H1 (cell line): ENCODE measurements at regions not wholly inside any gene's neighbourhood (a gene's known extent, or its start where the extent isn't known, plus 50 kb on each side); places are given as distances from the start of the nearest gene placed in this dataset.

Experiments used
- CTCF ChIA-PET: fragments of 300-600 bp; sonication (Branson Sonifier 250); formaldehyde crosslinking; loops from one replicate; lab custom pipeline; 2021; ENCODE audit not compliant: partially characterized antibody; lab: Charles Lee
- POLR2A ChIA-PET: fragments of 300-600 bp; sonication (Branson Sonifier 250); formaldehyde crosslinking; loops from one replicate; lab custom pipeline; 2021; ENCODE audit warnings: inconsistent platforms; ENCODE audit not compliant: partially characterized antibody; lab: Charles Lee
- DNase-seq, 2 experiments: peaks; one replicate each; pipeline versions ENCODE4 v3.0.0 to v3.0.0-alpha.2; 2010 to 2022; ENCODE audit warnings: low spot score in 2 of 2, low read depth in 1 of 2, mixed read lengths in 1 of 2
- FAIRE-seq: peaks from 2 replicates; lab custom pipeline; 2011; peaks lifted over from hg19 to GRCh38; lab: Jason Lieb, UNC
- H2AFZ ChIP-seq: 2 replicates; pipeline ENCODE4 v1.8.1; 2012; ENCODE audit warnings: low read length, inconsistent platforms
- H2AK5ac ChIP-seq: 2 replicates; pipeline ENCODE4 v1.6.1; 2013; ENCODE audit warnings: low read depth, low read length
- H2BK120ac ChIP-seq: replicated peaks from 2 replicates; pipeline ENCODE3; 2013; ENCODE audit warnings: low read depth, low read length, inconsistent platforms
- H2BK12ac ChIP-seq: 2 replicates; pipeline ENCODE4 v1.6.1; 2013; ENCODE audit warnings: low read depth, low read length
- H2BK15ac ChIP-seq: 2 replicates; pipeline ENCODE4 v1.6.1; 2013; ENCODE audit warnings: low read length
- H2BK20ac ChIP-seq: 2 replicates; pipeline ENCODE4 v1.6.1; 2013; ENCODE audit warnings: low read length
- H2BK5ac ChIP-seq: 2 replicates; pipeline ENCODE4 v1.6.1; 2013; ENCODE audit warnings: low read depth, low read length
- H3K14ac ChIP-seq: 2 replicates; pipeline ENCODE4 v1.6.1; 2013; ENCODE audit warnings: inconsistent platforms; ENCODE audit not compliant: insufficient read length
- H3K18ac ChIP-seq: 2 replicates; pipeline ENCODE4 v1.6.1; 2013; ENCODE audit warnings: low read length; ENCODE audit errors: extremely low read depth
- H3K23ac ChIP-seq: 2 replicates; pipeline ENCODE4 v1.6.1; 2013; ENCODE audit warnings: inconsistent platforms; ENCODE audit not compliant: insufficient read length
- H3K23me2 ChIP-seq: 2 replicates; pipeline ENCODE4 v1.6.1; 2013; ENCODE audit warnings: low read depth, low read length
- H3K27ac ChIP-seq: 2 replicates; pipeline ENCODE4 v1.6.1; 2011; ENCODE audit warnings: low read depth, low read length, inconsistent platforms
- H3K27me3 ChIP-seq, 4 experiments: replicated peaks in 1 of 4; 1 replicate in 1 of 4; 2 replicates in 3 of 4; pipeline versions ENCODE4 v1.6.1 to v1.8.1; 2011 to 2013; ENCODE audit warnings: low read length in 3 of 4, mild to moderate bottlenecking in 3 of 4, inconsistent platforms in 2 of 4, mixed read lengths in 2 of 4, moderate library complexity in 1 of 4; ENCODE audit not compliant: control insufficient read depth in 3 of 4, insufficient read depth in 3 of 4; ENCODE audit errors: extremely low read depth in 1 of 4
- H3K36me3 ChIP-seq, 4 experiments: 2 replicates each; pipeline versions ENCODE4 v1.6.1 to v1.8.1; 2011 to 2013; ENCODE audit warnings: mild to moderate bottlenecking in 4 of 4, low read length in 3 of 4, moderate library complexity in 2 of 4, control low read depth in 1 of 4, inconsistent platforms in 1 of 4; ENCODE audit not compliant: insufficient read depth in 4 of 4, control insufficient read depth in 2 of 4
- H3K4ac ChIP-seq: replicated peaks from 2 replicates; pipeline ENCODE3; 2013; ENCODE audit warnings: low read length, low read depth, mixed read lengths, inconsistent platforms; ENCODE audit not compliant: insufficient read length
- H3K4me1 ChIP-seq, 4 experiments: replicated peaks in 1 of 4; 1 replicate in 1 of 4; 2 replicates in 3 of 4; pipeline versions ENCODE4 v1.6.1 to v1.8.1; 2011 to 2013; ENCODE audit warnings: low read length in 3 of 4, inconsistent platforms in 2 of 4, mixed read lengths in 1 of 4; ENCODE audit not compliant: insufficient read depth in 4 of 4, control insufficient read depth in 3 of 4
- H3K4me2 ChIP-seq, 2 experiments: 2 replicates each; pipeline versions ENCODE4 v1.6.1 to v1.8.1; 2011 to 2013; ENCODE audit warnings: low read depth in 2 of 2, low read length in 2 of 2, control low read depth in 1 of 2, inconsistent platforms in 1 of 2, mild to moderate bottlenecking in 1 of 2; ENCODE audit not compliant: insufficient read depth in 1 of 2
- H3K4me3 ChIP-seq, 4 experiments: fragments of 200-600, 300-600 bp in 1 of 4; sonication (generic), shearing (Covaris generic), sonication (Bioruptor Twin) in 1 of 4; 2 replicates each; pipeline versions ENCODE4 v1.5.1 to v1.8.1; 2011 to 2016; ENCODE audit warnings: low read length in 4 of 4, low read depth in 3 of 4, control low read depth in 2 of 4, inconsistent platforms in 2 of 4, mild to moderate bottlenecking in 2 of 4, mixed read lengths in 1 of 4, moderate library complexity in 1 of 4; ENCODE audit not compliant: insufficient read depth in 2 of 4; ENCODE audit errors: extremely low read depth in 1 of 4
- H3K56ac ChIP-seq: replicated peaks from 2 replicates; pipeline ENCODE3; 2013; ENCODE audit warnings: low read depth, mild to moderate bottlenecking, mixed read lengths, low read length, inconsistent platforms; ENCODE audit not compliant: insufficient read length
- H3K79me1 ChIP-seq: 2 replicates; pipeline ENCODE4 v1.6.1; 2013; ENCODE audit warnings: low read depth, low read length, control low read depth
- H3K79me2 ChIP-seq, 2 experiments: 2 replicates each; pipeline versions ENCODE4 v1.6.1 to v1.8.1; 2012 to 2013; ENCODE audit warnings: low read length in 2 of 2, mild to moderate bottlenecking in 2 of 2, inconsistent platforms in 1 of 2; ENCODE audit not compliant: insufficient read depth in 2 of 2, control insufficient read depth in 1 of 2
- H3K9ac ChIP-seq, 4 experiments: replicated peaks in 1 of 4; 1 replicate in 1 of 4; 2 replicates in 3 of 4; pipeline versions ENCODE4 v1.6.1 to v1.8.1; 2011 to 2013; ENCODE audit warnings: low read depth in 3 of 4, low read length in 3 of 4, control low read depth in 2 of 4, mild to moderate bottlenecking in 2 of 4, moderate library complexity in 2 of 4, inconsistent platforms in 1 of 4; ENCODE audit errors: extremely low read depth in 1 of 4
- H3K9me3 ChIP-seq, 2 experiments: 2 replicates each; pipeline versions ENCODE4 v1.6.1 to v1.8.1; 2012 to 2013; ENCODE audit warnings: mild to moderate bottlenecking in 2 of 2, moderate library complexity in 2 of 2, control low read depth in 1 of 2, inconsistent platforms in 1 of 2, low read depth in 1 of 2, low read length in 1 of 2, mixed read lengths in 1 of 2; ENCODE audit not compliant: insufficient read depth in 2 of 2
- H4K20me1 ChIP-seq, 2 experiments: replicated peaks in 1 of 2; 2 replicates each; pipeline versions ENCODE3 to v1.8.1; 2011 to 2013; ENCODE audit warnings: inconsistent platforms in 2 of 2, low read length in 2 of 2, mild to moderate bottlenecking in 1 of 2; ENCODE audit not compliant: insufficient read depth in 2 of 2, control insufficient read depth in 1 of 2
- H4K5ac ChIP-seq: 2 replicates; pipeline ENCODE4 v1.6.1; 2013; ENCODE audit warnings: low read length, low read depth, mixed read lengths, inconsistent platforms; ENCODE audit not compliant: insufficient read length
- H4K8ac ChIP-seq: 2 replicates; pipeline ENCODE4 v1.8.0; 2013; ENCODE audit warnings: mild to moderate bottlenecking, moderate library complexity, low read length, inconsistent platforms; ENCODE audit not compliant: insufficient read depth; ENCODE audit errors: extremely low read depth
- H4K91ac ChIP-seq: replicated peaks from 2 replicates; pipeline ENCODE3; 2013; ENCODE audit warnings: low read length, mixed read lengths, inconsistent platforms; ENCODE audit not compliant: insufficient read length
- EP300 ChIP-seq, 2 experiments: IDR thresholded peaks; 1 replicate in 1 of 2; 2 replicates in 1 of 2; pipeline ENCODE4 v1.6.1; 2011 to 2012; ENCODE audit warnings: low read depth in 2 of 2, low read length in 2 of 2, mild to moderate bottlenecking in 2 of 2, borderline replicate concordance in 1 of 2, inconsistent platforms in 1 of 2, moderate library complexity in 1 of 2
- GTF2F1 ChIP-seq: IDR thresholded peaks from 2 replicates; pipeline ENCODE4 v1.6.1; 2012; ENCODE audit warnings: low read depth, low read length, improper control_type of control experiment, borderline replicate concordance
- KDM5A ChIP-seq: fragments of 200-600 bp; IDR thresholded peaks from 2 replicates; pipeline ENCODE4 v1.7.1; 2012; ENCODE audit warnings: mild to moderate bottlenecking, low read length, inconsistent platforms, mixed read lengths
- MAFK ChIP-seq: IDR thresholded peaks from 2 replicates; pipeline ENCODE4 v1.6.1; 2012; ENCODE audit warnings: low read depth, mild to moderate bottlenecking, improper control_type of control experiment, low read length
- NANOG ChIP-seq: IDR thresholded peaks from 2 replicates; pipeline ENCODE4 v1.6.1; 2011; ENCODE audit warnings: low read length, low read depth, mild to moderate bottlenecking, inconsistent platforms; ENCODE audit not compliant: insufficient read depth, poor library complexity, severe bottlenecking
- RBBP5 ChIP-seq: IDR thresholded peaks from 2 replicates; pipeline ENCODE4 v1.7.1; 2012; ENCODE audit warnings: low read depth, mild to moderate bottlenecking, inconsistent platforms, low read length, moderate library complexity, borderline replicate concordance
- RFX5 ChIP-seq: IDR thresholded peaks from 2 replicates; pipeline ENCODE4 v1.6.1; 2011; ENCODE audit warnings: low read depth, low read length, improper control_type of control experiment, borderline replicate concordance
- SIRT6 ChIP-seq: IDR thresholded peaks from one replicate; pipeline ENCODE4 v1.7.1; 2012; ENCODE audit warnings: low read length, inconsistent platforms
- SP1 ChIP-seq: IDR thresholded peaks from 2 replicates; pipeline ENCODE4 v1.6.1; 2011; ENCODE audit warnings: low read depth, low read length
- SP4 ChIP-seq: IDR thresholded peaks from 2 replicates; pipeline ENCODE4 v1.6.1; 2012; ENCODE audit warnings: low read length, inconsistent platforms
- WGBS, 2 experiments: shearing (Covaris generic) in 1 of 2; methylation state at CpG; one replicate each; pipeline versions ENCODE4 v1.1.6 to v1.1.7; 2013 to 2015; ENCODE audit warnings: low lambda C conversion rate in 2 of 2, mixed read lengths in 2 of 2, inconsistent platforms in 1 of 2, low coverage in 1 of 2, missing lambda C conversion rate in 1 of 2; ENCODE audit not compliant: insufficient replicate concordance in 2 of 2, insufficient coverage in 1 of 2, insufficient read length in 1 of 2; ENCODE audit errors: extremely low coverage in 1 of 2, missing lambda C conversion rate in 1 of 2; 5-methylcytosine and 5-hydroxymethylcytosine counted together
- TF ChIP-seq, protein P1 (sequence below): IDR thresholded peaks from 2 replicates; pipeline ENCODE4 v1.6.1; 2012; ENCODE audit warnings: inconsistent platforms
- TF ChIP-seq, protein P2 (sequence below): IDR thresholded peaks from 2 replicates; pipeline ENCODE4 v1.6.1; 2011; ENCODE audit warnings: low read length, improper control_type of control experiment

DNA sequence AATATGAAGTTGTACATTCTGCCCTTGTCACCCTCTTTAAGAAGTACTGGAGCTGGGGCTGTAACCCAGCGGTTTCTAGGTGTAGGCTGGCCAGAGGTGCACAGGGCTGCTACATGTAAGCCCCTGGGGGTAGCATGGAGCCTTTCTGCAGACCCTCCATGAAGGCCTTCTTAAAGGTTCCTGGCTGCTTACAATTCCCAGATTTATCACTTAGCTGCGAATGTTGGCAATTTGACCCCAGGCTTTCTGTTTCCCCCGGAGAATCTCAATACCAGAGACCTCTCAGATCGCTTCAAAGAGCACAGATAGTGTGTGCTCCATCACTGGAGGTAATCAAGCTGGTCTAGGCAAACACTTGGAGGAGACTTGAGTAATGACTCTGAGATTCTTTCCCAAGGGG lies 309.4 kb downstream of the CBLN1 start:
- Histone ChIP-seq H4K91ac (no peak overlapping the region), H3K9me3 (no peaks in the 10 kb centered on the region), H3K36me3 (no peaks in the 10 kb centered on the region), H2BK5ac (no peak overlapping the region), H4K20me1 (no peaks in the 10 kb centered on the region), H3K27ac (no peak overlapping the region), H3K14ac (no peak overlapping the region), H3K4me2 (no peak overlapping the region), H3K79me2 (no peaks in the 10 kb centered on the region), H3K18ac (no peak overlapping the region), H2BK120ac (no peak overlapping the region), H3K4ac (no peak overlapping the region), H3K79me1 (no peaks in the 10 kb centered on the region), H4K8ac (no peak overlapping the region), H2BK15ac (no peak overlapping the region), H2AFZ (no peak overlapping the region), H3K23ac (no peak overlapping the region), H3K4me1 (no peaks in the 10 kb centered on the region), H3K9ac (no peak overlapping the region), H3K4me3 (no peak overlapping the region), H3K27me3 (no peaks in the 10 kb centered on the region), H2AK5ac (no peak overlapping the region), H3K56ac (no peak overlapping the region), H4K5ac (no peak overlapping the region), H2BK12ac (no peak overlapping the region), H3K23me2 (no peaks in the 10 kb centered on the region), H2BK20ac (no peak overlapping the region)
- TF ChIP-seq, protein P1, sequence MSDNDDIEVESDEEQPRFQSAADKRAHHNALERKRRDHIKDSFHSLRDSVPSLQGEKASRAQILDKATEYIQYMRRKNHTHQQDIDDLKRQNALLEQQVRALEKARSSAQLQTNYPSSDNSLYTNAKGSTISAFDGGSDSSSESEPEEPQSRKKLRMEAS: no peak
- TF ChIP-seq SP4 (no peak), SIRT6 (no peak), EP300 (IDR thresholded peaks at IDR 0.05; ENCODE audit: borderline replicate concordance in 1 of 2, low read depth in 2 of 2, low read length in 2 of 2) (no peak), RBBP5 (no peak), SP1 (no peak), KDM5A (no peak), GTF2F1 (no peak), MAFK (no peak), RFX5 (no peak), NANOG (no peak)
- TF ChIP-seq, protein P2, sequence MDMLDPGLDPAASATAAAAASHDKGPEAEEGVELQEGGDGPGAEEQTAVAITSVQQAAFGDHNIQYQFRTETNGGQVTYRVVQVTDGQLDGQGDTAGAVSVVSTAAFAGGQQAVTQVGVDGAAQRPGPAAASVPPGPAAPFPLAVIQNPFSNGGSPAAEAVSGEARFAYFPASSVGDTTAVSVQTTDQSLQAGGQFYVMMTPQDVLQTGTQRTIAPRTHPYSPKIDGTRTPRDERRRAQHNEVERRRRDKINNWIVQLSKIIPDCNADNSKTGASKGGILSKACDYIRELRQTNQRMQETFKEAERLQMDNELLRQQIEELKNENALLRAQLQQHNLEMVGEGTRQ: no peak
- FAIRE-seq: no peak
- no peak for DNase-seq
- ChIA-PET CTCF (interaction anchor here (1.3 to 1.5 kb wide), 2 partner anchors 70 to 285 kb away, joined by 4 read pairs; no protein-coding TSS in a partner anchor), POLR2A (interaction anchor here (1.4 kb wide), 1 partner anchor 46 kb away, joined by 3 read pairs; no protein-coding TSS in a partner anchor)
- 95% methylated on average over 4 of the region's 4 CpGs; no CpG with 5 or more reads in 1 of the 2 experiments for WGBS, 2 experiments
